A549 (cell line): ENCODE measurements at regions not wholly inside any gene's neighbourhood (a gene's known extent, or its start where the extent isn't known, plus 50 kb on each side); places are given as distances from the start of the nearest gene placed in this dataset.

ENCODE experiments used
- ATAC-seq, 2 experiments: fragments of 200-7000 bp in 1 of 2; fragments of >200 bp in 1 of 2; cut with Nextera tagmentation in 1 of 2; cut with Tn5 transposase in 1 of 2; 3 replicates each; pipeline versions ENCODE4 v1.8.0 to v1.9.1; 2018 to 2020; ENCODE audit warnings: mild to moderate bottlenecking in 1 of 2, moderate library complexity in 1 of 2
- CTCF ChIA-PET: fragments of 300-600 bp; sonication (Branson Sonifier 250); formaldehyde crosslinking; extraction: SDS; loops from one replicate; lab custom pipeline; 2021; ENCODE audit warnings: antibody characterized with exemption, inconsistent platforms; lab: Yijun Ruan, JAX
- POLR2A ChIA-PET: fragments of 350-600 bp; formaldehyde crosslinking; extraction: SDS; loops from one replicate; lab custom pipeline; 2021; ENCODE audit warnings: antibody characterized with exemption, inconsistent platforms; lab: Yijun Ruan, JAX
- DNase-seq, 2 experiments: peaks; one replicate each; pipeline versions ENCODE4 v3.0.0 to v3.0.0-alpha.2; 2011 to 2016; ENCODE audit warnings: low read depth in 1 of 2, low spot score in 1 of 2
- FAIRE-seq: peaks from 2 replicates; lab custom pipeline; 2011; peaks lifted over from hg19 to GRCh38; lab: Jason Lieb, UNC
- H3K27ac ChIP-seq, 2 experiments: fragments of >200 bp; sonication (Bioruptor Twin); formaldehyde crosslinking; 3 replicates each; pipeline ENCODE4 v1.5.1; 2016 to 2017
- H3K4me1 ChIP-seq: fragments of >200 bp; sonication (Bioruptor Twin); formaldehyde crosslinking; 3 replicates; pipeline ENCODE4 v1.6.1; 2016
- H3K4me2 ChIP-seq: fragments of >200 bp; sonication (Bioruptor Twin); formaldehyde crosslinking; 3 replicates; pipeline ENCODE4 v1.6.1; 2016
- H3K4me3 ChIP-seq: fragments of >200 bp; sonication (Bioruptor Twin); formaldehyde crosslinking; 3 replicates; pipeline ENCODE4 v1.5.1; 2016
- H3K9me3 ChIP-seq: fragments of >200 bp; sonication (Bioruptor Twin); formaldehyde crosslinking; 3 replicates; pipeline ENCODE4 v1.6.1; 2016
- MAFK ChIP-seq: fragments of 450-650 bp; IDR thresholded peaks from 2 replicates; pipeline ENCODE4 v1.6.1; 2014; ENCODE audit not compliant: partially characterized antibody
- RAD21 ChIP-seq, 2 experiments: fragments of >200 bp in 1 of 2; sonication (Bioruptor Twin) in 1 of 2; formaldehyde crosslinking in 1 of 2; IDR thresholded peaks in 1 of 2; conservative IDR thresholded peaks in 1 of 2; 2 replicates in 1 of 2; 3 replicates in 1 of 2; pipeline ENCODE4 v1.6.1; 2012 to 2018; ENCODE audit warnings: inconsistent platforms in 1 of 2
- SMC3 ChIP-seq: fragments of >200 bp; sonication (Bioruptor Twin); formaldehyde crosslinking; IDR thresholded peaks from 3 replicates; pipeline ENCODE4 v1.6.1; 2018; ENCODE audit warnings: inconsistent platforms
- ZC3H11A ChIP-seq: fragments of 450-650 bp; IDR thresholded peaks from 2 replicates; pipeline ENCODE4 v1.6.1; 2014; ENCODE audit warnings: antibody characterized with exemption, mild to moderate bottlenecking
- WGBS: methylation state at CpG from one replicate; pipeline ENCODE4 v1.1.6; 2017; ENCODE audit errors: missing lambda C conversion rate; 5-methylcytosine and 5-hydroxymethylcytosine counted together
- small RNA-seq, 6 experiments: library from RNA; depleted of rRNA; stranded (forward); fragments of <200 nt; gene quantifications; one replicate each; pipeline ENCODE3, GENCODE V24; 2012
- TF ChIP-seq, protein P1 (sequence below): fragments of >200 bp; sonication (Bioruptor Twin); formaldehyde crosslinking; IDR thresholded peaks from 3 replicates; pipeline ENCODE4 v1.5.1; 2016

DNA sequence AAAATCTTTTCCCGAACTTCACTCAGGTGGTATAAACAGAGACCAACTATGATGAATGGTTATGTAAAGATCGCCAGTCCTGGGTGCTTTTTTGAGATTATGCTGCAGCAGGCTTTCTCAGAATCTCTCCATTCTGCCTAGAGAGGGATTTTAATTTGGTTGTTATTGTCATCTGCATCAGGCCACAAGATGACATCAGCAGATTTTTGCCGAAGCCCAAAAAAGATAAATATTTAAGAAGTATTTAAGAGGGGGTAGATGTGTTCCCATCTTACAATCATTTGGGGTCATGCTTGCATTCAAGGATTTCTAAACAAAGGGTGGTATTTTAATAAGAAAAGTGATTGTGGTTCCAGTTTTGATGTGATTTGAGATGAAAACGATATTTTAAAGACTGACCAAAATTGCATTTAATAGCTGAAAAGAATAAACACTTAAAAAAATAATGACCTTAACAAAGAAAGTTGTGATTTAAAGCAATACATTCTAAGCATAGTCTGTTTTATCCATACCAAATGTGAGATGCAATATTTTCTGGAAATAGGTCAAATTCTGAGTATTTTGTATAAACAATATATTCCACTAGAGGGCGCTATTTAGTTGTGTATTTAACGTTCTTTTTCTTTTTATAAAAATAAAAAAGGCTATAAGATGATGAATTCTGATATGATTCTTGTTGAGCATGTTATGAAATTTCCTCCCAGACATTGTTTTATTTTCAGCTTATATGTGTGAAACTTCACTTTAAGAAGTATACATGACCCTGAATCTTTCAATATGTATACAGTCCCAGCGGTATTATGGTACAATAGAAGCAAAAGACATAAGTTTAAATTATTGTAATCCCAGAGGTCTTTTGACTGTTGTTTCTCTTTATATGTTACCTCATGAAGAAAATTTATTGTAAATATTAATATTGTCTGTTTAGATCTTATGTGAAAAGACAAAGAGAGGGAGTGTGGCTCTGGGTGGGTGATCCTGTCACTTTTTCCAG lies 51.0 kb upstream of the ZFP64 start:
- POLR2A ChIA-PET = no interaction called here
- TF ChIP-seq, protein P1, sequence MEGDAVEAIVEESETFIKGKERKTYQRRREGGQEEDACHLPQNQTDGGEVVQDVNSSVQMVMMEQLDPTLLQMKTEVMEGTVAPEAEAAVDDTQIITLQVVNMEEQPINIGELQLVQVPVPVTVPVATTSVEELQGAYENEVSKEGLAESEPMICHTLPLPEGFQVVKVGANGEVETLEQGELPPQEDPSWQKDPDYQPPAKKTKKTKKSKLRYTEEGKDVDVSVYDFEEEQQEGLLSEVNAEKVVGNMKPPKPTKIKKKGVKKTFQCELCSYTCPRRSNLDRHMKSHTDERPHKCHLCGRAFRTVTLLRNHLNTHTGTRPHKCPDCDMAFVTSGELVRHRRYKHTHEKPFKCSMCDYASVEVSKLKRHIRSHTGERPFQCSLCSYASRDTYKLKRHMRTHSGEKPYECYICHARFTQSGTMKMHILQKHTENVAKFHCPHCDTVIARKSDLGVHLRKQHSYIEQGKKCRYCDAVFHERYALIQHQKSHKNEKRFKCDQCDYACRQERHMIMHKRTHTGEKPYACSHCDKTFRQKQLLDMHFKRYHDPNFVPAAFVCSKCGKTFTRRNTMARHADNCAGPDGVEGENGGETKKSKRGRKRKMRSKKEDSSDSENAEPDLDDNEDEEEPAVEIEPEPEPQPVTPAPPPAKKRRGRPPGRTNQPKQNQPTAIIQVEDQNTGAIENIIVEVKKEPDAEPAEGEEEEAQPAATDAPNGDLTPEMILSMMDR = peak; percentile 63
- TF ChIP-seq ZC3H11A (no peak), SMC3 (peak; percentile 53), MAFK (peak; percentile 21), RAD21 (conservative IDR thresholded peaks at IDR 0.05 in 1 of 2, IDR thresholded peaks at IDR 0.05 in 1 of 2) (peak; percentile 41 to 70)
- WGBS = 34% methylated on average over 7 of the region's 7 CpGs
- no peak for ATAC-seq
- no peak overlapping the region for H3K4me3 ChIP-seq
- peak in 1 of 2 experiments; percentile 14 for DNase-seq
- FAIRE-seq = peak; percentile 43
- 0 out of 3 replicates have a peak, but pooled peaks cover 2% of the 10 kb centered on the region for H3K9me3 ChIP-seq
- H3K4me1 ChIP-seq = 0 out of 3 replicates have a peak, but pooled peaks cover 3% of the 10 kb centered on the region
- H3K27ac ChIP-seq = no peak overlapping the region
- 0 out of 3 replicates have a peak overlapping the region, but pooled peaks have one; percentile 1 for H3K4me2 ChIP-seq
- CTCF ChIA-PET = interaction anchor here (0.6 to 2.1 kb wide), 7 partner anchors 8 to 961 kb away, joined by 3 to 7 read pairs (median 4); no protein-coding TSS in a partner anchor

Small RNA genes in the stretch of these regions (small RNA-seq; reads per million reads assigned to genes)
- gene RF02271 (0 reads per million in 6 experiments), gene RPL36P1 (0 reads per million in 6 experiments)
